Panc1 (cell line): ENCODE measurements at regions not wholly inside any gene's neighbourhood (a gene's known extent, or its start where the extent isn't known, plus 50 kb on each side); places are given as distances from the start of the nearest gene placed in this dataset.

ENCODE experiments used
- ATAC-seq: fragments of 200-7000 bp; cut with Tn5 transposase; 2 replicates; pipeline ENCODE4 v1.9.1; 2020; ENCODE audit warnings: mild to moderate bottlenecking, moderate library complexity
- BruUV-seq: library from RNA; stranded (reverse); fragments of 400-500 nt; replicated peaks from 2 replicates; lab custom pipeline; 2021; lab: Mats Ljungman, UMichigan
- CTCF ChIA-PET: fragments of 300-600 bp; sonication (Branson Sonifier 250); formaldehyde crosslinking; loops from one replicate; lab custom pipeline; 2022; ENCODE audit warnings: antibody characterized with exemption; lab: Charles Lee
- POLR2A ChIA-PET: fragments of 300-600 bp; sonication (Branson Sonifier 250); formaldehyde crosslinking; loops from one replicate; lab custom pipeline; 2022; ENCODE audit warnings: antibody characterized with exemption; lab: Charles Lee
- DNase-seq: peaks from one replicate; pipeline ENCODE4 v3.0.0-alpha.2; 2010; ENCODE audit warnings: low read depth, low spot score
- H3K27ac ChIP-seq: 2 replicates; pipeline ENCODE4 v1.5.1; 2011; ENCODE audit warnings: mild to moderate bottlenecking, low read length, inconsistent platforms
- H3K27me3 ChIP-seq: fragments of 200-500 bp; sonication (Bioruptor generic); 2 replicates; pipeline ENCODE4 v1.6.0; 2014; ENCODE audit warnings: low read length, inconsistent platforms; ENCODE audit not compliant: control insufficient read depth, insufficient read depth
- H3K36me3 ChIP-seq: fragments of 200-500 bp; sonication (Bioruptor generic); 2 replicates; pipeline ENCODE4 v1.5.1; 2014; ENCODE audit warnings: inconsistent platforms, mild to moderate bottlenecking, low read length, moderate library complexity; ENCODE audit not compliant: control insufficient read depth, insufficient read depth
- H3K4me1 ChIP-seq: 2 replicates; pipeline ENCODE4 v1.5.1; 2011; ENCODE audit warnings: inconsistent platforms, mild to moderate bottlenecking, low read length, moderate library complexity; ENCODE audit not compliant: control insufficient read depth, insufficient read depth
- H3K4me3 ChIP-seq, 2 experiments: 2 replicates each; pipeline ENCODE4 v1.5.1; 2011 to 2012; ENCODE audit warnings: low read depth in 2 of 2, low read length in 2 of 2, mild to moderate bottlenecking in 2 of 2, inconsistent platforms in 1 of 2, moderate library complexity in 1 of 2
- H3K9me3 ChIP-seq: fragments of 200-500 bp; sonication (Bioruptor generic); 2 replicates; pipeline ENCODE4 v1.5.1; 2014; ENCODE audit warnings: low read depth, mild to moderate bottlenecking, inconsistent platforms, low read length, moderate library complexity; ENCODE audit not compliant: control insufficient read depth, insufficient read depth
- CTCF ChIP-seq: fragments of 450-650 bp; IDR thresholded peaks from 2 replicates; pipeline ENCODE4 v1.5.1; 2017; ENCODE audit warnings: mild to moderate bottlenecking
- POLR2AphosphoS5 ChIP-seq: IDR thresholded peaks from 2 replicates; pipeline ENCODE4 v1.6.1; 2012; ENCODE audit warnings: mild to moderate bottlenecking, low read depth, low read length, moderate library complexity
- REST ChIP-seq, 2 experiments: IDR thresholded peaks; 2 replicates each; pipeline ENCODE4 v1.6.1; 2011 to 2012; ENCODE audit warnings: low read depth in 2 of 2, control low read depth in 1 of 2, low read length in 1 of 2, mild to moderate bottlenecking in 1 of 2, moderate library complexity in 1 of 2; ENCODE audit not compliant: insufficient read depth in 1 of 2
- SIN3A ChIP-seq: IDR thresholded peaks from 2 replicates; pipeline ENCODE4 v1.6.1; 2012; ENCODE audit warnings: low read depth, mild to moderate bottlenecking, low read length, moderate library complexity, borderline replicate concordance; ENCODE audit not compliant: insufficient read depth
- TCF7L2 ChIP-seq: IDR thresholded peaks from 2 replicates; pipeline ENCODE4 v1.6.1; 2011; ENCODE audit warnings: mild to moderate bottlenecking, low read depth, low read length, inconsistent platforms
- in situ Hi-C: cut with HindIII; loops from 2 replicates; pipeline ENCODE4 v1.10.0; 2016; ENCODE audit warnings: low sequenced_read_pairs, low pct_unique_long_range_greater_than_20kb
- intact Hi-C: fragments of 100-400 bp; cut with micrococcal nuclease; formaldehyde crosslinking; loops from one replicate; pipeline ENCODE4 v1.10.0; 2022; ENCODE audit not compliant: unreplicated experiment

- Histone ChIP-seq H3K36me3 (no peaks in the 10 kb centered on the region), H3K4me3 (no peak overlapping the region), H3K9me3 (no peaks in the 10 kb centered on the region), H3K27ac (no peak overlapping the region), H3K27me3 (no peaks in the 10 kb centered on the region), H3K4me1 (no peaks in the 10 kb centered on the region)
- ChIA-PET POLR2A (interaction anchor here (0.7 kb wide), 1 partner anchor 25 kb away, joined by 3 read pairs; no protein-coding TSS in a partner anchor), CTCF (no interaction called here)
- no TSS peak for BruUV-seq
- DNase-seq (no peak), ATAC-seq (no peak)
- TF ChIP-seq SIN3A (no peak), REST (IDR thresholded peaks at IDR 0.05; ENCODE audit: insufficient read depth in 1 of 2, low read depth in 2 of 2, low read length in 1 of 2) (no peak), TCF7L2 (no peak), CTCF (no peak), POLR2AphosphoS5 (no peak)
- intact Hi-C loops: no loop called here
- in situ Hi-C loops: no loop called here
Measured at GRCh38 chr4:104942990-104943743, 203.5 kb upstream of the TET2 start.

- CTCF ChIA-PET: no interaction called here
- in situ Hi-C loops: no loop called here
- H3K4me1 ChIP-seq: no peaks in the 10 kb centered on the region
- no peak for ATAC-seq
- POLR2A ChIA-PET: no interaction called here
- no peak overlapping the region for H3K27ac ChIP-seq
- no peak overlapping the region for H3K4me3 ChIP-seq
- no peaks in the 10 kb centered on the region for H3K27me3 ChIP-seq
- DNase-seq: no peak
- H3K9me3 ChIP-seq: no peaks in the 10 kb centered on the region
- TF ChIP-seq TCF7L2 (no peak), CTCF (no peak), SIN3A (no peak), POLR2AphosphoS5 (no peak), REST (IDR thresholded peaks at IDR 0.05; ENCODE audit: insufficient read depth in 1 of 2, low read depth in 2 of 2, low read length in 1 of 2) (no peak)
- BruUV-seq: no TSS peak
- intact Hi-C loops: no loop called here
- no peaks in the 10 kb centered on the region for H3K36me3 ChIP-seq
Measured at GRCh38 chr4:104944596-104944995, 202.1 kb upstream of the TET2 start.
